Sciatic nerve (tissue), 2 donors: ENCODE measurements at regions not wholly inside any gene's neighbourhood (a gene's known extent, or its start where the extent isn't known, plus 50 kb on each side); places are given as distances from the start of the nearest gene placed in this dataset.
A peak's percentile ranks its signal among the peaks of the same experiment; 100 is the strongest.
"Not testable (repeated sequence)": the region's sequence is repeated elsewhere in the genome, so short reads cannot be mapped to it uniquely, and the experiment has no call there.

Source experiments
- ATAC-seq: fragments of 200-7000 bp; cut with Tn5 transposase; one replicate; pipeline ENCODE4 v1.9.1; 2020; ENCODE audit warnings: mild to moderate bottlenecking, moderate library complexity
- DNase-seq: peaks from one replicate; pipeline ENCODE4 v3.0.0-alpha.2; 2020; ENCODE audit warnings: low spot score
- intact Hi-C: fragments of 100-400 bp; cut with DNase I; formaldehyde crosslinking; loops from one replicate; pipeline ENCODE4 v1.14.2; 2022
- donor health status: DM: no; HTN: no; CAD: no.
- donor health status: DM: no; HTN: no; CAD: no.

DNA sequence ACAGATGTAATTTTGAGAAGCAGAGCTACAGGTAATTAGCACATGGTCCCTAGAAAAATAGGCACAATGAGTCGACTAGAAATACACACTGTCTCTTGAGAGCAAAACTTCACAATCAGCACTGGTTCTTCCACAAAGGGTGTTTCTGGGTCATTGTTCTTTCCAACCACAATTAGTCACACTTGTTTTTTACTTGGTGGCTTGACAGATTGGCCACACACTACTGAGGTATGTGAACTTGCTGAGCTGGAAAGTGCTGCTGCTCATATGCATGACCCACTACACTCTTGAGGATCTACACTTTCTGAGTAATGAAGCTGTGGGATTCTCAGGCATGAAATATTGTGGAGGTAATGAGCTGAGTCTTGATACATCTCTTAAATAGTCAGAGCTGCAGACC, 347.7 kb downstream of the BCKDHB start:
- ATAC-seq (no peak), DNase-seq (no peak)
- intact Hi-C loops = no loop called here

DNA sequence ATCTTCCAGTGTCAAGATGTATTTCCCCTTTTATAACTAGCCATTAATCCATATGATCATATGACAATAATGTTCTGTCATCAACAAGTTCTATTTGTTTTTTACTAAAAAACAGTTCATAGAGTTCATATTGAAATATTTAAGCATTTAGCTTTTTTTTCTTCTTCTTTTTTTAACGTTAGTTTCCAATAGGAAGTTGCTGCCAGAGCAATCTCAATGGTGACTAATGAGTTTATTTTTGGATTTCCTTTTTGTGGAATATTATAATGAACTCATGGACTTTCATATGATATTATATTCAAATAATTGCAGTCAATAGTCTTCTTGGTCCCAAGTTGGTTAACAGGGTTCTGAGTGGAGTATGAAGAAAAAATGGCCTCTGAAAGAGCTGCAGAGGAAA, 343.3 kb downstream of the BCKDHB start:
- no peak for DNase-seq
- intact Hi-C loops = no loop called here
- ATAC-seq = no peak

DNA sequence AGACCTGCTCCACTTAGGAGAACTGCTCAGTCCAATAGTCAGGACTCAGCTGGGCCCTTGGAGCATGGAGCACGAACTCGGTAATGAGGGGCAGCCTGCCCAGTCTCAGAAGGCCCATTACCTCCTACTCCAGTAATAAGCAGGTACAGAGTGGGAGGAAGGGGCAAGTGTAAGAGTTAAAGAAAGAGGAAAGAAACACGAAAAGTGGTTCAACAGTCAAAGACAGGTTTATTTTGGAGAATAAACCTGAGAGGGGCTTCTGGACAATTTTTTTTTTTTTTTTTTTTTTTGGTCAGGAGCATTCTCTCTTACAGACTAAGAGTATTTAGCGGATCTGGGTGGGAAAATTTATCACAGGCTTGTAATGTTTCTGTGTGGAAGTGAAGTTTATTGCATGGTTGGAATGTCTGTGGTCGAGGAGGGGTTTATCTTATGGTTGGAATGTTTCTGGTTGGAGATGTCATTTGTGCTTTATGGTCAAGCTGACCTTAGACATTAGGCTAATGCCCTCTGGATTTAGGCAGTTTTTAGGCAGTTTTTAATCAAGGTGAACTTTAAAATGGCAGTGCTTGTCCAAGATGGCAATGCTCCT, 340.1 kb downstream of the BCKDHB start:
- DNase-seq (no peak), ATAC-seq (no peak)
- intact Hi-C loops = loop anchor here (2.0 kb wide), 1 partner anchor 20 kb away; no protein-coding TSS in a partner anchor

DNA sequence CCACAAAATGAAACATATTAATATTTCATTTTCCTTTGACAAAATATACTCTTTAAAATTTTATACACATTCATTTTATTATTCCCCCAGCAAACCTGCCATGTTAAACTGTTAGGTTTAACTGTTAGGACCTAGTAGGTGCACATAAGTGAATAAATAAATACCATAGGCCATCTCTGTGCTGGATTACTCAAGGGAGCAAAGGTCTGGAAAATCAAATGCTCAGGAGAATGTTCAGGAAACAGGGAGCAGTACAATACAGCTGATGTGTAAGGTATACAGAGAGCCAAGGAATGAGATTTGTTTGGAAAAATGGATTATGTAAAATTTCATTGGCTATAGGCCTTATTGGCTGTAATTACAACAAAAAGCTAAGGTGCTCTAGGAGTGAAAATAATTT, 339.3 kb downstream of the BCKDHB start:
- intact Hi-C loops = loop anchor here (2.0 kb wide), 1 partner anchor 19 kb away; no protein-coding TSS in a partner anchor
- ATAC-seq = no peak
- DNase-seq = no peak

DNA sequence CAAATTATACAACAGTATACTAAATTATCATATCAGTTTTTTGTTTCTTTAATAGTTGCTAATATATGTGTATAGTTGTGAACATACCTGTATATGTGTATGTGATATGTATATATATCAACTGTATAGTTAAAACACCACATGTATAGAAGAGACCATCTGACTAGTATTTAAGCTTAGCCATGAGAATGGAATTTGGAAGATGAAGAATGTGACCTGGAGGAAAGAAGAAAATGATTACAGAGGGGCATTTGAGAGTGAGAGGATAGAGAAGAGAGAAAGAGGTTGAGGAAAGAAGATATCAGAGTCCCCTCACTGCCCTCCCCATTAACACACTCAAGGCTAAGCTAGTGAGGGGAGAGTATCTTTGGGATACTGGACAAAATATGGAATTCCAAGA, 335.9 kb downstream of the BCKDHB start:
- ATAC-seq (no peak), DNase-seq (no peak)
- intact Hi-C loops = no loop called here

DNA sequence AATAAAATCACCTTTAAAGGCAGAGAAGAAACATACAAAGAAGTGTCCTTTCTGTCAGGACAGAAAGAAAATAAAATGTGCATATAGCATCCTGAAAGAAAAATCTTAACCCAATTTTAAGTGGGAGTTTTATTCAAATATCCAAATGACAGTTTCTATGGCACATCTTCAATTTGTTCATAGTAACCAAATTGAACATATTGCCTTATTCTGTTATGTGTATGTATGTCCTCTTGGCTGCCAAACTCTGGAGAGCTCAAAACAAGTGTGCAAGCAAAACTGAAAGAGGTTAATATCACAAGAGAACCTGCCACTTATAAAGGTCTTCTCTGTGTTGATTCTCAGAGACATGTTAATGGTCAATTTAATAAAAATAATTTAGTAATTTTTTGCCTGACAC, 334.7 kb downstream of the BCKDHB start:
- ATAC-seq (no peak), DNase-seq (no peak)
- intact Hi-C loops = no loop called here

DNA sequence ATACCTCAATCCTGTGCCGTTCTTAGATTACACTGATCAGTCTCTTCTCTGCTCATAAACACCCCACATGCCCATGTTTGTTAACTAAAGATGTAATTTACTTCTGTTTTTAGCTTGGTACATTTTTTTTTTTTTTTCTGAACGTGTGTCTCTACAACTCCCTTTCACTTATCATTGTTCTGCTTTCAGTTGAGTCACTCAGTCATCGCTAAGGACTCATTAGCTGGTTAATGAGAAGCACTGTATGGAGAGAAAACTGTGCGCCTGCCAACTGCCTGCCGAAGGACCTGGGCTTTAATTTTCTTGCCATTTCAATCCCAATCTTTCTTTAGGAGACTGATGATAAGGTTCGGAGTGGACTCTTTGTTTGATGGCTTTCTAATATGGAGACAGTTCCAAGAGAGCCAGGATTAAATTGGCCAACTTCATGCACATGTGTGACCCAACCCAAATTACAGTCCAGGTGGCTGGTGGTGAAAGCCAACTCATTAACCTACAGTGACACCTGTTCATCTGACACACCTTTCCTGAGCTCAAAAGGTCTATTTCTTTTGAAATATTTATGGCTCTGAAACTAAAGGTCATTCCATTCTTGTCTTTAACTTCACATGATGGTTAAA, 334.1 kb downstream of the BCKDHB start:
- no peak for DNase-seq
- no peak for ATAC-seq
- intact Hi-C loops = no loop called here

DNA sequence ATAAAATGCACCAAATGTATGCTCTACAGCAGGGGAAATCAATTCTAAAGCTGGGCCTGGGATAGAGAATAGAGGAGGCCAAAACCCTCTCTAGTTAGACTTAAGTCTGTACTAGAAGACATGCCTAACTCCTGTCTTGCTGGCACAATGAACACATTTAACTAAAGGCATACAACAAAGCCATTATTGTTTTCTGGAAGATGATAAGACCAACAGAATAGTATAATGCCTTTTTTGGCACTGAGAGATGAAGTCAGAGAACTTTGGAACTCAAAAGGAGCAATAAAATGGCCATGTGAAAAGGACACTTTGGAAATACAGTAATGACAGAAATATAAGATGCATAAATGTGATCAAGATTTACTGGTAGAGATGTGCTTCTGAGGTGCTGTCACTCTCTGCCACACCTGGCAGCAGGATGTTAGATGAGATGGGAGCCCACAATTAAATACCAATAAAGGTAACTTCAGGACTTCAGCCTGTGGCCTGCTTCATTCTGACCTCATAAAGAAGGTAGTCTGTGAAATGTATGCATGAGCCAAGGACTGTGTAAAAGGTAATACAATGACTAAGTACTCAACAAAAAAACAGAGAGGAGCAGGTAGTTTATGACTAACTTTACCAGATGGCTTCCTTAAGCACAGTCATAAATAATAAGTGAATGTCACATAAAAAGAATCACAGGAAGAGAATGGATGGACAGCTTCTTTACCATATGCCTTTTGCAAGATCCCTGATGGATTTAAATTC, 333.4 kb downstream of the BCKDHB start:
- intact Hi-C loops = no loop called here
- ATAC-seq = no peak
- DNase-seq = no peak

DNA sequence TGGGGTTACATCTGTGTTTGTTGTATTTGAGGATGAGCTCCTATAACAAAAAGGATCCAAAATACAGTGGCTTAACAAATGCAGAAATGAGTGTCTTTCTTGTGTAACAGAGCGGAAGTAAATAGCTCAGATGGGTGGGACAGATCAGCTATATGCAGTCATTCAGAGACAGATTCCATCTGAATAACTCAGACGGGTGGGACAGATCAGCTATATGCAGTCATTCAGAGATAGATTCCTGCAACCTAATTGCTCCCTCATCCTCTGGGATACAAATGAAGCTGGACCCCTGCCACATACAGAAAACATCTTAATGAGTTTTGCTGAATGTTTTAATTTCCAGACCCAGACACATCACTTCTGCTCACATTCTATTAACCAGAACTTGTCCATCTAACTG, 332.3 kb downstream of the BCKDHB start:
- intact Hi-C loops = no loop called here
- DNase-seq (no peak), ATAC-seq (no peak)

DNA sequence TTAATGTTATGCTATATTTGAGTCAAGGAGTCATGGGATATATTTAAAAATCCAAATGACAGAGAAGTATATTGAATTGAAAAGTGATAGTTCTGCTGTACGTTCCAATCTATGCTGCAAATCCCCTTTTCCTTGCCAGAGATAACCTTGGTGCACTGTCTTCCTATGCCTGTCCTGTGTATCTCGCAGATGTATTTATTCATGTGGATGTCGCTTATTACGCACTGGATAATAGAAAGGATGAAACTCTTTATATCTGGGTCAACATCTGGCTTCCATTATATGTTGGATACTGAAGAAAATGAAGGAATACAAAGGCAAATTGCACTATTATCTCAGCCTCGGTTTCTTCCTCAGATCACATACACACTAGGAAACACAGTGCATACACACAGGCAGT, 331.3 kb downstream of the BCKDHB start:
- DNase-seq (no peak), ATAC-seq (no peak)

DNA sequence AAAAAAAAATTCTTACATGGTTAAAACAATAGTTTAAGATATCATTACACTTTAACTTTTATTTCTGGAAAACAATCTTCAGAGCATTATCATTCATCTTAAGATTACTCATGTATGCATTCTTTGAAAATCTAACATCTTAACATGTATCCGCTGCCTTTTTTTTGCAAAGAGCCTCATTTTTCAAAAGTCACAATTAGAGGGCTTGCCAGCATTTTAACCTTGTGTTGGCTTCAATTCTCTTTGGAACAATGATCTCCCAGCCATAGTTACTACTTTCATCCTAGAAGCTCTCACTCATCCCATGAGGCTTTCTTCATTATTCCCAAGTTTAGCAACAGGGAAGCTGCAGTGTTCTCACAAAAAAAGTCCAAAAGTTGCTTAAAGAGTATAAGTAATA, 330.8 kb downstream of the BCKDHB start:
- intact Hi-C loops = no loop called here
- no peak for ATAC-seq
- DNase-seq = no peak

More for the DNA sequence above, 331.3 kb downstream of the BCKDHB start:
- intact Hi-C loops = no loop called here

DNA sequence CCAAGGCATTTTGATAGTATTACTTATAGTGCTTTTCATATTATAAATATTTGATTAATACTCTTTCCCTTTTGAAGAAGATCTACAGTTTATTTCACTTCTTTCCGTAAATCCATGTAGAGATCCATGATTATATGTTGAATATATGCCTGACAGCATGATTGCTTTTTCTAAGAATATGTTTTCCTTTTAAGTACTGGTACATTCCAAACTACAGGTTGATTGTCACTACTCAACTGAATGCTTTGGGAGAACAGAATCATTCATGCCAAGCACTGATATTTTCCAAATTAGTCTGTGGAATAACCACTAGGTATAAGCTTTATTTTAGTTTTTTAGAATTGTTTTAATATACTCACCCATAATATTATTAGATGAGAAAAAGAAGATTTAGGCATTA, 330.2 kb downstream of the BCKDHB start:
- ATAC-seq (no peak), DNase-seq (no peak)
- intact Hi-C loops = no loop called here

DNA sequence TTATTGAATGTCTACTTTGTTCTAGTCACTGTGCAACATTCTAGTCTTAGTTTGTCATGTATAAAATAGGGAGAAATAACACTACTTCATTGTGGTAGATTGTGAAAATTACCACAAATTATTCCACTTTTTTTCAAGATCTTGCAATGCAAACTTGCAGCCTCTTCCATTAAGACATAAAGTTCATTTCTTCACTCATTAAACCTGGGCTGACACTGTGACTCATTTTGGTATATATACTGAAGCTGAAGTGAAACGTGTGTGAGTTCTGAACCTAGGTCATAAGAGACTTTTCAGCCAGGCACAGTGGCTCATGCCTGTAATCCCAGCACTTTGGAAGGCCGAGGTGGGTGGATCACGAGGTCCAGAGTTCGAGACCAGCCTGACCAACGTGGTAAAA, 329.0 kb downstream of the BCKDHB start:
- DNase-seq = no peak
- no peak for ATAC-seq
- intact Hi-C loops = no loop called here

DNA sequence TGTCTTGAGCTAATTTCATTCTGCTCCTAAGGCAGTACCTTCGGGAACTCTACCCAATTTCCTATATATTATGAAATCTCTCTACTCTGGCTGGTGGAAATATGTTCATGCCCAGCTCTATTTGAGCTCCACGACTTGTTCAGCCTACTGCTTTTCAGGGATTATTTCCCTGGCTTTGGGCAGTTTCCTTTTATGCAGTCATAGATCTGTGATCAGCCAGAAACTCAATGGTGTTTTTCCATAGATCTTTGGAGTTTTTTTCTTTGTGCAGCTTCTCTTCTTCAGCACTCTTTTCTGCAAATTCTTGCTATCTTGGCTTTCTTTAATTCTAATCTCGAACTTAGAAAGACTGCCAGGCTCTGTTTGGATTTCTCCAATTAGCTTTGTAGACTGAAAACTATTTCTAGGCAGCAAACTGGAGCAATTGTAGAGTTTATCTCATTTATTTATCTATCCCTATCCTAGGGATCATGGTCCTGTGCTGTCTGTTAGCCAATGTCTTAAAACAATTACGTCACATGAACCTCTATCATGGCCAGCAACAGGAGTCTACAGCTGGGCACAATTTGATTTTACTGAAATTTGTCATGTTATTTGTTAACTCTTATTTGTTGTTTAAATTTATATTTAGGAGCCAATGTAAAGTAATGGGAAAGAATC, 328.4 kb downstream of the BCKDHB start:
- no peak for ATAC-seq
- intact Hi-C loops = no loop called here
- no peak for DNase-seq

DNA sequence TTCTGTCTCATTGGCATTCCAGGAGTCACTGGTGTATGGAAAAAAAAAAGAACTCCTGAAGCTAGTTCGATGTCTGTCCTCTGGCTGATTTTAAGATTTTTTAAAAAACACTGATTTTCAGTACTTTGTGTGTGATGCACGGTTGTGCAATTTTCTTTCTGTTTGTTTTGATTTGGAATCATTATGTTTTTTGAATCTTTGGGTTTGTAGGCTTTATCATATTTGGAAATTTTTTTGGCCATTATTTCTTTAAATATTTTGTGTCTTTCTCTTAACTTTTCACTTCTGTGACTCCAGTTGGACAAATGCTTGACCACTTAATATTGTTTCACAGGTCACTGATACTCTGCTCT, 327.2 kb downstream of the BCKDHB start:
- intact Hi-C loops = no loop called here
- ATAC-seq = peak; percentile 42
- no peak for DNase-seq

DNA sequence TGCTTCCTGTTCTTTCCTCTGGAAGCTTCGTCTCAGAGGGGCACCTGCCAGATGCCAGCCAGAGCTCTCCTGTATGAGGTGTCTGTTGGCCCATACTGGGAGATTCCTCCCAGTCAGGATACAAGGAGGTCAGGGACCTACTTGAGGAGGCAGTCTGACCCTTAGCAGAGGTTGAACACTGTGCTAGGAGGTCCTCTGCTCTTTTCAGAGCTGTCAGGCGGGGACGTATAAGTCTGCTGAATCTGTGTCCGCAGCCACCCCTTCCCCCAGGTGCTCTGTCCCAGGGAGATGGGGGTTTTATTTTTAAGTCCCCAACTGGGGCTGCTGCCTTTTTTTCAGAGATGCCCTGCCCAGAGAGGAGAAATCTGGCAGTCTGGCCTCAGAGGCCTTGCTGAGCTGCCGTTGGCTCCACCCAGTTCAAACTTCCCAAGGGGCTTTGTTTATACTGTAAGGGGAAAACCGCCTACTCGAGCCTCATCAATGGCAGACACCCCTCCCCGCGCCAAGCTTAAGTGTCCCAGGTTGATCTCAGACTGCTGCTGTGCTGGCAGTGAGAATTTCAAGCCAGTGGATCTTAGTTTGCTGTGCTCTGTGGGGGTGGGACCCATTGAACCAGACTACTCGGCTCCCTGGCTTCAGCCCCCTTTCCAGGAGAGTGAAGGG, 326.7 kb downstream of the BCKDHB start:
- ATAC-seq (no peak), DNase-seq (no peak)
- intact Hi-C loops = no loop called here

DNA sequence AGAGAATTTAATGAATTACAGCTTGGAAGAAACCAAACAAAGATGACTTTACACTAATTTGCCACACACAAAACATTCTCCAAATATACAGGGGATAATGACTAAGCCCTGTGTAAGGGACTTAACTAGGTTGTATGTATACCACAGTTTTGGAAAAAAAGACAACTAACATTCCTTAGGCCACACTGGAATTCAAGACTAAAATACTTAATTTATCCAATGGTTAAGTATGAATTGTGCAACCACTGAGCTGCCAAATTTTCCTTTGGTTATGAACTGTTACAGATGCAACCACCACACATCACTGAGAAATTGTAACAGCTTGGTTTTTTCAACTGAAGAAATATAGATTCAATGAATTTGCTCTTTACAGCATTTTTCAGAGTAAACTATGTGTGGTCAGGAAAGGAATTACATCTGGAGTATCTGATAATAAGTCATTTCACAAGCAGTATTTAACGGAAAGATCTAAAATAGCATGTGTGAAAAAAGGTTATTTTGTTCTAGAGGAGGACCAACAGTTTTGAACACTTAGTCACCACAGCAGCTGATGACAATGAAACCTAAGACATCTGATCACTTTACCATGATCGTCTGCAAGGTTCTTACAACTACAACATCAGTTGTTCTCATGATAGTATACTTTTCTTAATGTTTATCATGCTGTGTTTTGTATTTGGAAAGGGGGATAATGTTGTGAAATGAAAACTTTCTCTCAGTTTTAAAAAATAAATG, 318.8 kb downstream of the BCKDHB start:
- DNase-seq = no peak
- ATAC-seq = no peak
- intact Hi-C loops = no loop called here

DNA sequence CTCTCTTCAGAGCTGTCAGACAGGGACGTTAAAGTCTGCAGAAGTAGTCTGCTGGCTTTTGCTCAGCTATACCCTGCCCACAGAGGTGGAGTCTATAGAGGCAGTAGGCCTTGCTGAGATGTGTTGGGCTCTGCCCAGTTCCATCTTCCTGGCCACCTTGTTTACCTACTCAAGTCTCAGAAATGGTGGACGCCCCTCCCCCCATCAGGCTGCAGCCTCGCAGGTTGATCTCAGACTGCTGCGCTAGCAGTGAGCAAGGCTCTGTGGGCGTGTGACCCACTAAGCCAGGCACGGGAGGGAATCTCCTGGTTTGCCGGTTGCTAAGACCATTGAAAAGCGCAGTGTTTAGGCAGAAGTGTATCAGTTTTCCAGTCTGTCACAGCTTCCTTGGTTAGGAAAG, 305.0 kb downstream of the BCKDHB start:
- ATAC-seq (no peak), DNase-seq (no peak)
- intact Hi-C loops = no loop called here

DNA sequence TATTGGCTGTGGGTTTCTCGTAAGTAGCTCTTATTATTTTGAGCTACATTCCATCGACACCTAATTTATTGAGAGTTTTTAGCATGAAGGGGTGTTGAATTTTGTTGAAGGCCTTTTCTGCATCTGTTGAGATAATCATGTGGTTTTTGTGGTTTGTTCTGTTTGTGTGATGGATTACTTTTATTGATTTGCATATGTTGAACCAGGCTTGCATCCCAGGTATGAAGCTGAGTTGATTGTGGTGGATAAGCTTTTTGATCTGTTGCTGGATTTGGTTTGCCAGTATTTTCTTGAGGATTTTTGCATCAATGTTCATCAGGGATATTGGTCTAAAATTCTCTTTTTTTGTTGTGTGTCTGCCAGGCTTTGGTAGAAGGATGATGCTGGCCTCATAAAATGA, 301.5 kb downstream of the BCKDHB start:
- DNase-seq, ATAC-seq, intact Hi-C loops: not testable (repeated sequence)
